ENCODE measurements at regions not wholly inside any gene's neighbourhood (a gene's known extent, or its start where the extent isn't known, plus 50 kb on each side); places are given as distances from the start of the nearest gene placed in this dataset.

GRCh38 chr2:75367401-75367800, 168.1 kb upstream of the TACR1 start:
- no peaks in the 10 kb centered on the region for H3K4me1 ChIP-seq
- no peak for DNase-seq
- TF ChIP-seq POLR2A (IDR thresholded peaks at IDR 0.05) (no peak), CTCF (IDR thresholded peaks at IDR 0.05) (no peak), EP300 (IDR thresholded peaks at IDR 0.05) (no peak), POLR2AphosphoS5 (IDR thresholded peaks at IDR 0.05) (no peak)
- intact Hi-C loops (cut with DNase I), result no loop called here
- H3K27me3 ChIP-seq, result no peaks in the 10 kb centered on the region
- H3K9me3 ChIP-seq, result peaks cover 0 to 2% (median 0%) of the 10 kb centered on the region in 4 donors
- no peak overlapping the region for H3K27ac ChIP-seq
- no peak overlapping the region for H3K4me3 ChIP-seq
- no peaks in the 10 kb centered on the region for H3K36me3 ChIP-seq
- 39 to 89% methylated on average over 1 of the region's 1 CpG for WGBS, 2 donors

- TF ChIP-seq POLR2A (IDR thresholded peaks at IDR 0.05) (no peak), CTCF (IDR thresholded peaks at IDR 0.05) (no peak), EP300 (IDR thresholded peaks at IDR 0.05) (no peak), POLR2AphosphoS5 (IDR thresholded peaks at IDR 0.05) (no peak)
- no peak overlapping the region for H3K4me3 ChIP-seq
- no peak overlapping the region for H3K27ac ChIP-seq
- H3K9me3 ChIP-seq, result no peaks in the 10 kb centered on the region
- H3K36me3 ChIP-seq, result no peaks in the 10 kb centered on the region
- DNase-seq, result no peak
- intact Hi-C loops (cut with DNase I), result no loop called here
- no peaks in the 10 kb centered on the region for H3K27me3 ChIP-seq
- H3K4me1 ChIP-seq, result no peaks in the 10 kb centered on the region
Observed at GRCh38 chr2:75361486-75361885, 162.2 kb upstream of the TACR1 start.

GRCh38 chr2:75360945-75361344, 161.6 kb upstream of the TACR1 start:
- Histone ChIP-seq H3K36me3 (no peaks in the 10 kb centered on the region), H3K4me3 (no peak overlapping the region), H3K4me1 (no peaks in the 10 kb centered on the region), H3K9me3 (no peaks in the 10 kb centered on the region), H3K27me3 (no peaks in the 10 kb centered on the region), H3K27ac (no peak overlapping the region)
- 70 to 82% methylated on average over 1 of the region's 1 CpG for WGBS, 2 donors
- TF ChIP-seq POLR2AphosphoS5 (IDR thresholded peaks at IDR 0.05) (no peak), POLR2A (IDR thresholded peaks at IDR 0.05) (no peak), EP300 (IDR thresholded peaks at IDR 0.05) (no peak), CTCF (IDR thresholded peaks at IDR 0.05) (no peak)
- intact Hi-C loops (cut with DNase I), result no loop called here
- DNase-seq, result no peak

- H3K4me1 ChIP-seq, result no peaks in the 10 kb centered on the region
- no peaks in the 10 kb centered on the region for H3K9me3 ChIP-seq
- H3K27ac ChIP-seq, result no peak overlapping the region
- no peak for DNase-seq
- TF ChIP-seq POLR2AphosphoS5 (IDR thresholded peaks at IDR 0.05) (no peak), EP300 (IDR thresholded peaks at IDR 0.05) (no peak), CTCF (IDR thresholded peaks at IDR 0.05) (no peak), POLR2A (IDR thresholded peaks at IDR 0.05) (no peak)
- no peak overlapping the region for H3K4me3 ChIP-seq
- 59 to 80% methylated on average over 2 of the region's 2 CpGs for WGBS, 2 donors
- no peaks in the 10 kb centered on the region for H3K36me3 ChIP-seq
- intact Hi-C loops (cut with DNase I), result no loop called here
- H3K27me3 ChIP-seq, result no peaks in the 10 kb centered on the region
Observed at GRCh38 chr2:75356865-75357264, 157.5 kb upstream of the TACR1 start.

- Histone ChIP-seq H3K36me3 (no peaks in the 10 kb centered on the region), H3K27ac (no peak overlapping the region), H3K9me3 (no peaks in the 10 kb centered on the region), H3K4me1 (no peaks in the 10 kb centered on the region), H3K4me3 (no peak overlapping the region), H3K27me3 (no peaks in the 10 kb centered on the region)
- TF ChIP-seq CTCF (IDR thresholded peaks at IDR 0.05) (no peak), POLR2AphosphoS5 (IDR thresholded peaks at IDR 0.05) (no peak), EP300 (IDR thresholded peaks at IDR 0.05) (no peak), POLR2A (IDR thresholded peaks at IDR 0.05) (no peak)
- intact Hi-C loops (cut with DNase I), result no loop called here
- no peak for DNase-seq
Observed at GRCh38 chr2:75353131-75353530, 153.8 kb upstream of the TACR1 start.

Data from sigmoid colon (tissue), 6 donors.